ENCODE measurements at regions not wholly inside any gene's neighbourhood (a gene's known extent, or its start where the extent isn't known, plus 50 kb on each side); places are given as distances from the start of the nearest gene placed in this dataset.

GRCh38 chr2:198880986-198881385 lies 576.8 kb downstream of the SATB2 start:
- Mint-ChIP-seq H3K9me3 (no peaks in the 10 kb centered on the region), H3K4me1 (ENCODE audit: low read depth) (no peaks in the 10 kb centered on the region), H3K36me3 (ENCODE audit: low read depth) (no peaks in the 10 kb centered on the region), H3K4me3 (no peak overlapping the region), H3K27ac (no peak overlapping the region), H3K27me3 (no peaks in the 10 kb centered on the region)
- ATAC-seq (no peak), DNase-seq (no peak)
- intact Hi-C loops (cut with micrococcal nuclease), result no loop called here
- ChIA-PET CTCF (no interaction called here), POLR2A (no interaction called here)
- TF ChIP-seq CTCF (IDR thresholded peaks at IDR 0.05), result no peak

GRCh38 chr2:198880421-198880820 lies 577.3 kb downstream of the SATB2 start:
- POLR2A ChIA-PET, result no interaction called here
- H3K27ac Mint-ChIP-seq, result no peak overlapping the region
- TF ChIP-seq CTCF (IDR thresholded peaks at IDR 0.05), result no peak
- intact Hi-C loops (cut with micrococcal nuclease), result no loop called here
- DNase-seq (no peak), ATAC-seq (no peak)
- no peak overlapping the region for H3K4me3 Mint-ChIP-seq
- no peaks in the 10 kb centered on the region for H3K27me3 Mint-ChIP-seq
- CTCF ChIA-PET, result no interaction called here
- H3K4me1 Mint-ChIP-seq (ENCODE audit: low read depth), result no peaks in the 10 kb centered on the region
- no peaks in the 10 kb centered on the region for H3K36me3 Mint-ChIP-seq (ENCODE audit: low read depth)
- no peaks in the 10 kb centered on the region for H3K9me3 Mint-ChIP-seq

GRCh38 chr2:198874472-198874858 lies 583.3 kb downstream of the SATB2 start:
- Mint-ChIP-seq H3K9me3 (no peaks in the 10 kb centered on the region), H3K27me3 (no peaks in the 10 kb centered on the region), H3K4me3 (no peak overlapping the region), H3K27ac (no peak overlapping the region), H3K4me1 (ENCODE audit: low read depth) (no peaks in the 10 kb centered on the region), H3K36me3 (ENCODE audit: low read depth) (no peaks in the 10 kb centered on the region)
- ChIA-PET CTCF (no interaction called here), POLR2A (no interaction called here)
- ATAC-seq (no peak), DNase-seq (no peak)
- intact Hi-C loops (cut with micrococcal nuclease), result no loop called here
- no peak for TF ChIP-seq CTCF (IDR thresholded peaks at IDR 0.05)

- no peaks in the 10 kb centered on the region for H3K27me3 Mint-ChIP-seq
- CTCF ChIA-PET, result no interaction called here
- TF ChIP-seq CTCF (IDR thresholded peaks at IDR 0.05), result no peak
- ATAC-seq (no peak), DNase-seq (no peak)
- POLR2A ChIA-PET, result no interaction called here
- no peak overlapping the region for H3K27ac Mint-ChIP-seq
- no peaks in the 10 kb centered on the region for H3K9me3 Mint-ChIP-seq
- no peaks in the 10 kb centered on the region for H3K4me1 Mint-ChIP-seq (ENCODE audit: low read depth)
- intact Hi-C loops (cut with micrococcal nuclease), result no loop called here
- H3K36me3 Mint-ChIP-seq (ENCODE audit: low read depth), result no peaks in the 10 kb centered on the region
- no peak overlapping the region for H3K4me3 Mint-ChIP-seq
These were observed 584.0 kb downstream of the SATB2 start for GRCh38 chr2:198873503-198874471.

- H3K36me3 Mint-ChIP-seq (ENCODE audit: low read depth), result no peaks in the 10 kb centered on the region
- TF ChIP-seq CTCF (IDR thresholded peaks at IDR 0.05), result no peak
- no peaks in the 10 kb centered on the region for H3K4me1 Mint-ChIP-seq (ENCODE audit: low read depth)
- H3K27ac Mint-ChIP-seq, result no peak overlapping the region
- H3K4me3 Mint-ChIP-seq, result no peak overlapping the region
- no peaks in the 10 kb centered on the region for H3K27me3 Mint-ChIP-seq
- ChIA-PET POLR2A (no interaction called here), CTCF (no interaction called here)
- intact Hi-C loops (cut with micrococcal nuclease), result no loop called here
- DNase-seq, result no peak
- H3K9me3 Mint-ChIP-seq, result peaks cover under 1% of the 10 kb centered on the region
- ATAC-seq, result no peak
These were observed 594.1 kb downstream of the SATB2 start for GRCh38 chr2:198863655-198864054.

Measured in activated CD8-positive, alpha-beta T cell treated with anti-CD3 and anti-CD28 coated beads for 36 hours (primary cell).